ENCODE measurements at regions not wholly inside any gene's neighbourhood (a gene's known extent, or its start where the extent isn't known, plus 50 kb on each side); places are given as distances from the start of the nearest gene placed in this dataset.
A peak's percentile ranks its signal among the peaks of the same experiment; 100 is the strongest.

GRCh38 chr6:26312096-26312463 is 52.9 kb upstream of the BTN3A2 start:
- ChIA-PET CTCF (interaction anchor here (1.1 kb wide), 1 partner anchor 10 kb away, joined by 3 read pairs; no protein-coding TSS in a partner anchor), POLR2A (interaction anchor here (1.2 kb wide), 1 partner anchor 10 kb away, joined by 5 read pairs; no protein-coding TSS in a partner anchor)
- no peak for DNase-seq (ENCODE audit: low read depth, low spot score)

GRCh38 chr6:26312501-26313397 is 52.2 kb upstream of the BTN3A2 start:
- TF ChIP-seq CTCF (IDR thresholded peaks at IDR 0.05; ENCODE audit: insufficient read depth, low read length, missing control alignments): no peak
- peak overlapping the region; percentile 64 for H3K4me3 ChIP-seq (ENCODE audit: low read depth, low read length)
- peak; percentile 87 for DNase-seq (ENCODE audit: low read depth, low spot score)
- POLR2A ChIA-PET: interaction anchor here (1.2 kb wide), 1 partner anchor 9 kb away, joined by 5 read pairs; no protein-coding TSS in a partner anchor
- CTCF ChIA-PET: interaction anchor here (1.1 kb wide), 1 partner anchor 10 kb away, joined by 3 read pairs; no protein-coding TSS in a partner anchor

More at GRCh38 chr6:26312096-26312463, 52.9 kb upstream of the BTN3A2 start:
- peak overlapping the region; percentile 54 for H3K4me3 ChIP-seq (ENCODE audit: low read depth, low read length)
- no peak for TF ChIP-seq CTCF (IDR thresholded peaks at IDR 0.05; ENCODE audit: insufficient read depth, low read length, missing control alignments)
